Mesothelial cell of epicardium (in vitro differentiated cells): ENCODE measurements at regions not wholly inside any gene's neighbourhood (a gene's known extent, or its start where the extent isn't known, plus 50 kb on each side); places are given as distances from the start of the nearest gene placed in this dataset.
A peak's percentile ranks its signal among the peaks of the same experiment; 100 is the strongest.

Source experiments
- DNase-seq, 2 experiments: peaks; one replicate each; pipeline ENCODE4 v3.0.0; 2021; ENCODE audit warnings: low spot score in 2 of 2; ENCODE audit not compliant: unreplicated experiment in 2 of 2
- H3K27ac Mint-ChIP-seq: 2 replicates; pipeline ENCODE4 v1.8.0; 2021; ENCODE audit warnings: mixed read lengths
- H3K27me3 Mint-ChIP-seq: 2 replicates; pipeline ENCODE4 v1.8.0; 2021; ENCODE audit warnings: low read depth, mixed read lengths
- H3K36me3 Mint-ChIP-seq: 2 replicates; pipeline ENCODE4 v1.8.0; 2021; ENCODE audit warnings: mixed read lengths
- H3K4me1 Mint-ChIP-seq: 2 replicates; pipeline ENCODE4 v1.8.0; 2021; ENCODE audit warnings: mixed read lengths
- H3K4me3 Mint-ChIP-seq: 2 replicates; pipeline ENCODE4 v1.8.0; 2021; ENCODE audit warnings: mild to moderate bottlenecking, moderate library complexity, mixed read lengths
- H3K9me3 Mint-ChIP-seq: 2 replicates; pipeline ENCODE4 v1.8.0; 2021; ENCODE audit warnings: mixed read lengths
- TF ChIP-seq, protein P1 (sequence below): fragments of 200-600 bp; sonication (generic); IDR thresholded peaks from one replicate; pipeline ENCODE4 v1.5.0; 2021; ENCODE audit warnings: antibody characterized with exemption; ENCODE audit not compliant: unreplicated experiment

DNA sequence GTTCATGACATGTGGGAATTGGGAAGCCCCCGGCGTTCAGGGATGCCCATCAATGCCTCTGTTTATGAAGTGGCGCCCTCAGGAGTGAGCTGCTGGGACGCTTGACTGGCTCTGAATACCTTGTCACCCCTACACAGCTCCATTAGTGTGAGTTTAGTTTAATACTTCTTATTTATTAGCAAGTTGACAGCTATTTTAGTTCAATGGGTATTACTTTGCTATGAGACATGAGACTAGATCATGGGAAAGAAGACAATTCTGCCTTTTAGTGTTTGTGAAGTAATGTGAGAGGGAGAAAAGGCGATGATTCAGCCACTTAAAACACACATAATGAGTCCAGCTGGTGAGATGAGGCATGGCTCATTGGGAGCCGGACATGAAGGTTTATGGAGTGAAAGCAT is 678.5 kb downstream of the NR2F2 start:
- TF ChIP-seq, protein P1, sequence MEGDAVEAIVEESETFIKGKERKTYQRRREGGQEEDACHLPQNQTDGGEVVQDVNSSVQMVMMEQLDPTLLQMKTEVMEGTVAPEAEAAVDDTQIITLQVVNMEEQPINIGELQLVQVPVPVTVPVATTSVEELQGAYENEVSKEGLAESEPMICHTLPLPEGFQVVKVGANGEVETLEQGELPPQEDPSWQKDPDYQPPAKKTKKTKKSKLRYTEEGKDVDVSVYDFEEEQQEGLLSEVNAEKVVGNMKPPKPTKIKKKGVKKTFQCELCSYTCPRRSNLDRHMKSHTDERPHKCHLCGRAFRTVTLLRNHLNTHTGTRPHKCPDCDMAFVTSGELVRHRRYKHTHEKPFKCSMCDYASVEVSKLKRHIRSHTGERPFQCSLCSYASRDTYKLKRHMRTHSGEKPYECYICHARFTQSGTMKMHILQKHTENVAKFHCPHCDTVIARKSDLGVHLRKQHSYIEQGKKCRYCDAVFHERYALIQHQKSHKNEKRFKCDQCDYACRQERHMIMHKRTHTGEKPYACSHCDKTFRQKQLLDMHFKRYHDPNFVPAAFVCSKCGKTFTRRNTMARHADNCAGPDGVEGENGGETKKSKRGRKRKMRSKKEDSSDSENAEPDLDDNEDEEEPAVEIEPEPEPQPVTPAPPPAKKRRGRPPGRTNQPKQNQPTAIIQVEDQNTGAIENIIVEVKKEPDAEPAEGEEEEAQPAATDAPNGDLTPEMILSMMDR = no peak
- peaks cover 14% of the 10 kb centered on the region for H3K4me1 Mint-ChIP-seq
- H3K27me3 Mint-ChIP-seq = no peaks in the 10 kb centered on the region
- H3K9me3 Mint-ChIP-seq = peaks cover 3% of the 10 kb centered on the region
- H3K27ac Mint-ChIP-seq = no peak overlapping the region
- no peak overlapping the region for H3K4me3 Mint-ChIP-seq
- DNase-seq = no peak
- H3K36me3 Mint-ChIP-seq = no peaks in the 10 kb centered on the region

GRCh38 chr15:97012986-97013385 is 682.5 kb downstream of the NR2F2 start:
- Mint-ChIP-seq H3K4me3 (no peak overlapping the region), H3K27ac (peak overlapping the region; percentile 32)

GRCh38 chr15:97013491-97013890 is 683.0 kb downstream of the NR2F2 start:
- Mint-ChIP-seq H3K4me3 (no peak overlapping the region), H3K27ac (no peak overlapping the region), H3K9me3 (peaks cover 16% of the 10 kb centered on the region), H3K4me1 (peaks cover 7% of the 10 kb centered on the region), H3K36me3 (peaks cover 7% of the 10 kb centered on the region), H3K27me3 (no peaks in the 10 kb centered on the region)
- DNase-seq = no peak
- TF ChIP-seq, protein P1 = no peak

More at GRCh38 chr15:97012986-97013385, 682.5 kb downstream of the NR2F2 start:
- Mint-ChIP-seq H3K9me3 (peaks cover 16% of the 10 kb centered on the region), H3K27me3 (no peaks in the 10 kb centered on the region), H3K36me3 (peaks cover 7% of the 10 kb centered on the region), H3K4me1 (peaks cover 10% of the 10 kb centered on the region)
- TF ChIP-seq, protein P1 = no peak
- DNase-seq = no peak

DNA sequence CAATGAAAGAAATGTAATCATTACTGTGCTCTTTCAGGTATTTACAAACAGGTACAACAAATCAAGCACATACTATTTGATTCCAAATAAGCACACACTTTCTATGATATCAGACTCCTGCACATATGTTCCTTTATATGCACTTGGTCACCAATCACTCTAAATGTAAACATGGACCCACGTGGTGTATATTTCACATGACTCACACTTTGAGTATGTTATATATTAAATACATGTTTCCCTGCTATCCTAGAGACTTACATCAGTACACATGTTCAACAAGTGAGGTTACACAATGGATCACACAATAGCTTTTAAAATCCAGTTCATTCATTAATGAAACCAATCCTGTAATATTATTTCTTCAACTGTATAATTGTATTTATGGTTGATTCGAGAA is 683.5 kb downstream of the NR2F2 start:
- no peak overlapping the region for H3K4me3 Mint-ChIP-seq
- H3K36me3 Mint-ChIP-seq = peaks cover 7% of the 10 kb centered on the region
- H3K27ac Mint-ChIP-seq = no peak overlapping the region
- H3K27me3 Mint-ChIP-seq = no peaks in the 10 kb centered on the region
- H3K4me1 Mint-ChIP-seq = peaks cover 7% of the 10 kb centered on the region
- TF ChIP-seq, protein P1 = no peak
- peaks cover 16% of the 10 kb centered on the region for H3K9me3 Mint-ChIP-seq
- no peak for DNase-seq

DNA sequence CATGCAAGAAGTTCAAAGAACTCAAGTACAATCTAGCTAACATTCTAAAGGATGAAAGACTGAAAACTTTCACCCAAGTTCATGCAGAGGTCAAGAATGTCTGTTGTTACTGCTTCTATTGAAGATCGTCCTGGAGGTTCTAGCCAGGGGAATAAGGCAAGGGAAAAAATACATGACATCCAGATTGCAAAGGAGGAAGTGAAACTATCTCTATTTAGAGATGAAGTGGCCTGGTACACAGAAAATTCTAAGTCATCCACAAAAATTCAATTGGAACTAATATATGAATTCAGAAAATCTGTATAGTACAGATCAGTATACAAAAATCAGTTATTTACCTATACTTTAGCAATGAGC is 693.0 kb downstream of the NR2F2 start:
- Mint-ChIP-seq H3K4me1 (peaks cover 13% of the 10 kb centered on the region), H3K4me3 (no peak overlapping the region), H3K9me3 (peaks cover 32% of the 10 kb centered on the region), H3K36me3 (peaks cover 5% of the 10 kb centered on the region), H3K27ac (peak overlapping the region; percentile 73), H3K27me3 (no peaks in the 10 kb centered on the region)
- TF ChIP-seq, protein P1 = no peak
- no peak for DNase-seq

DNA sequence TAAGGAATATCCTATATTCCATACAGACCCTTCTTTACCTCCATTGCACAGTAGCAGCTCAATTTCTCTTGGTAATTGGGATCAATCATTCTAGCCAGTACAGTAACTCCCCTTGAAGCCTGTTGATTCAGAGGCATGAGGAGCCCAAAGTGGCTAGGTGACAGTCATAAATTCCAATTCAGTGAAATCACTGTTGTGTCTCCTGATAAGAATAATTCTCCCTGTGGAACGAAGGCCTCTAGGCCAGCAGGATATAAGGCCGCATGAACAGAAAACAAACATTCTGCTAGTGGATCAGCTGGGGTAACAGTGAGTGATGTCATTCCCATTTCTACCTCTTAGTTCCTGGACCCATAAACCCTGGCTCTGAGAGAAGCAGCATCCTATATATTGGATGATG is 696.3 kb downstream of the NR2F2 start:
- Mint-ChIP-seq H3K9me3 (peaks cover 56% of the 10 kb centered on the region), H3K4me1 (peaks cover 9% of the 10 kb centered on the region), H3K4me3 (no peak overlapping the region), H3K27me3 (no peaks in the 10 kb centered on the region), H3K36me3 (peaks cover 13% of the 10 kb centered on the region), H3K27ac (no peak overlapping the region)
- TF ChIP-seq, protein P1 = no peak
- no peak for DNase-seq
